ENCODE measurements at regions not wholly inside any gene's neighbourhood (a gene's known extent, or its start where the extent isn't known, plus 50 kb on each side); places are given as distances from the start of the nearest gene placed in this dataset.
"Not testable (repeated sequence)": the region's sequence is repeated elsewhere in the genome, so short reads cannot be mapped to it uniquely, and the experiment has no call there.

GRCh38 chr4:170441146-170441545, 351.4 kb upstream of the AADAT start:
- TF ChIP-seq, protein P1, sequence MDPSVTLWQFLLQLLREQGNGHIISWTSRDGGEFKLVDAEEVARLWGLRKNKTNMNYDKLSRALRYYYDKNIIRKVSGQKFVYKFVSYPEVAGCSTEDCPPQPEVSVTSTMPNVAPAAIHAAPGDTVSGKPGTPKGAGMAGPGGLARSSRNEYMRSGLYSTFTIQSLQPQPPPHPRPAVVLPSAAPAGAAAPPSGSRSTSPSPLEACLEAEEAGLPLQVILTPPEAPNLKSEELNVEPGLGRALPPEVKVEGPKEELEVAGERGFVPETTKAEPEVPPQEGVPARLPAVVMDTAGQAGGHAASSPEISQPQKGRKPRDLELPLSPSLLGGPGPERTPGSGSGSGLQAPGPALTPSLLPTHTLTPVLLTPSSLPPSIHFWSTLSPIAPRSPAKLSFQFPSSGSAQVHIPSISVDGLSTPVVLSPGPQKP (IDR thresholded peaks at IDR 0.05; ENCODE audit: low read depth, low read length): not testable (repeated sequence)
- TF ChIP-seq SREBF2 (IDR thresholded peaks at IDR 0.05); SMC3 (IDR thresholded peaks at IDR 0.05); POLR2A (IDR thresholded peaks at IDR 0.05; ENCODE audit: low read length); CTCF (IDR thresholded peaks at IDR 0.05); EP300 (IDR thresholded peaks at IDR 0.05); BHLHE40 (IDR thresholded peaks at IDR 0.05; ENCODE audit: low read depth, low read length); RAD21 (conservative IDR thresholded peaks at IDR 0.05 in 1 of 2, IDR thresholded peaks at IDR 0.05 in 1 of 2); MYC (IDR thresholded peaks at IDR 0.05; ENCODE audit: borderline replicate concordance, low read length): not testable (repeated sequence)
- TF ChIP-seq, protein P2, sequence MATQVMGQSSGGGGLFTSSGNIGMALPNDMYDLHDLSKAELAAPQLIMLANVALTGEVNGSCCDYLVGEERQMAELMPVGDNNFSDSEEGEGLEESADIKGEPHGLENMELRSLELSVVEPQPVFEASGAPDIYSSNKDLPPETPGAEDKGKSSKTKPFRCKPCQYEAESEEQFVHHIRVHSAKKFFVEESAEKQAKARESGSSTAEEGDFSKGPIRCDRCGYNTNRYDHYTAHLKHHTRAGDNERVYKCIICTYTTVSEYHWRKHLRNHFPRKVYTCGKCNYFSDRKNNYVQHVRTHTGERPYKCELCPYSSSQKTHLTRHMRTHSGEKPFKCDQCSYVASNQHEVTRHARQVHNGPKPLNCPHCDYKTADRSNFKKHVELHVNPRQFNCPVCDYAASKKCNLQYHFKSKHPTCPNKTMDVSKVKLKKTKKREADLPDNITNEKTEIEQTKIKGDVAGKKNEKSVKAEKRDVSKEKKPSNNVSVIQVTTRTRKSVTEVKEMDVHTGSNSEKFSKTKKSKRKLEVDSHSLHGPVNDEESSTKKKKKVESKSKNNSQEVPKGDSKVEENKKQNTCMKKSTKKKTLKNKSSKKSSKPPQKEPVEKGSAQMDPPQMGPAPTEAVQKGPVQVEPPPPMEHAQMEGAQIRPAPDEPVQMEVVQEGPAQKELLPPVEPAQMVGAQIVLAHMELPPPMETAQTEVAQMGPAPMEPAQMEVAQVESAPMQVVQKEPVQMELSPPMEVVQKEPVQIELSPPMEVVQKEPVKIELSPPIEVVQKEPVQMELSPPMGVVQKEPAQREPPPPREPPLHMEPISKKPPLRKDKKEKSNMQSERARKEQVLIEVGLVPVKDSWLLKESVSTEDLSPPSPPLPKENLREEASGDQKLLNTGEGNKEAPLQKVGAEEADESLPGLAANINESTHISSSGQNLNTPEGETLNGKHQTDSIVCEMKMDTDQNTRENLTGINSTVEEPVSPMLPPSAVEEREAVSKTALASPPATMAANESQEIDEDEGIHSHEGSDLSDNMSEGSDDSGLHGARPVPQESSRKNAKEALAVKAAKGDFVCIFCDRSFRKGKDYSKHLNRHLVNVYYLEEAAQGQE (IDR thresholded peaks at IDR 0.05): not testable (repeated sequence)

Data from A549 (cell line).